Transverse colon (tissue), 4 donors: ENCODE measurements at regions not wholly inside any gene's neighbourhood (a gene's known extent, or its start where the extent isn't known, plus 50 kb on each side); places are given as distances from the start of the nearest gene placed in this dataset.

ENCODE experiments used
- DNase-seq: peaks from one replicate; pipeline ENCODE4 v3.0.0-alpha.2; 2019
- H3K27ac ChIP-seq, 4 donors: fragments of 200-600 bp; sonication (generic); 2 replicates each; pipeline ENCODE4 v1.5.1; 2016 to 2018; ENCODE audit warnings: inconsistent platforms in 4 of 4
- H3K27me3 ChIP-seq: fragments of 200-600 bp; sonication (generic); 2 replicates; pipeline ENCODE4 v1.5.1; 2017; ENCODE audit warnings: inconsistent platforms
- H3K36me3 ChIP-seq, 4 donors: fragments of 200-600 bp; sonication (generic); 2 replicates each; pipeline ENCODE4 v1.5.1; 2017 to 2019; ENCODE audit warnings: inconsistent platforms in 4 of 4
- H3K4me1 ChIP-seq, 4 donors: fragments of 200-600 bp; sonication (generic); 2 replicates each; pipeline ENCODE4 v1.5.1; 2017 to 2020; ENCODE audit warnings: inconsistent platforms in 4 of 4
- H3K4me3 ChIP-seq, 4 donors: fragments of 200-600 bp; sonication (generic); 1 replicate in 1 of 4; 2 replicates in 3 of 4; pipeline versions ENCODE4 v1.5.1 to v1.6.1; 2017 to 2019; ENCODE audit warnings: inconsistent platforms in 4 of 4
- H3K9me3 ChIP-seq, 2 donors: fragments of 200-600 bp; sonication (generic); 2 replicates each; pipeline ENCODE4 v1.5.1; 2017 to 2019; ENCODE audit warnings: inconsistent platforms in 2 of 2
- CTCF ChIP-seq, 5 experiments: fragments of 200-600 bp in 3 of 5; fragments of 450-650 bp in 2 of 5; sonication (generic) in 3 of 5; IDR thresholded peaks; 1 replicate in 2 of 5; 2 replicates in 3 of 5; pipeline ENCODE4 v1.5.1; 2016 to 2017; ENCODE audit warnings: antibody characterized with exemption in 5 of 5, inconsistent platforms in 3 of 5, mild to moderate bottlenecking in 2 of 5, moderate library complexity in 1 of 5
- EP300 ChIP-seq: sonication (generic); formaldehyde crosslinking; IDR thresholded peaks from one replicate; pipeline ENCODE4 v1.6.1; 2017; ENCODE audit warnings: antibody characterized with exemption, low read depth
- POLR2A ChIP-seq: fragments of 450-650 bp; IDR thresholded peaks from one replicate; pipeline ENCODE4 v1.6.1; 2016; ENCODE audit warnings: antibody characterized with exemption, mild to moderate bottlenecking, moderate library complexity
- POLR2AphosphoS5 ChIP-seq, 3 donors: sonication (generic); formaldehyde crosslinking; IDR thresholded peaks; one replicate each; pipeline ENCODE4 v1.6.1; 2016; ENCODE audit warnings: antibody characterized with exemption in 3 of 3
- WGBS, 2 donors: methylation state at CpG; one replicate each; pipeline ENCODE4 v1.1.5; 2018; ENCODE audit warnings: low coverage in 1 of 2; 5-methylcytosine and 5-hydroxymethylcytosine counted together
- in situ Hi-C, 4 donors: fragments of 200-750 bp; cut with MboI; loops; one replicate each; pipeline versions ENCODE4 v1.15.0 to v1.15.1; 2017; ENCODE audit warnings: low sequenced_read_pairs in 3 of 4, low pct_ligation_motif_present in 1 of 4, low pct_unique_long_range_greater_than_20kb in 1 of 4
- intact Hi-C: fragments of 100-400 bp; cut with DNase I; formaldehyde crosslinking; loops from one replicate; pipeline ENCODE4 v1.15.1; 2023; ENCODE audit warnings: low total_unique reads

GRCh38 chr4:156344397-156344796 is 390.7 kb upstream of the CTSO start:
- Histone ChIP-seq H3K27me3 (no peaks in the 10 kb centered on the region), H3K27ac (no peak overlapping the region), H3K36me3 (no peaks in the 10 kb centered on the region), H3K4me1 (peaks cover 0 to 3% (median 0%) of the 10 kb centered on the region in 4 donors), H3K4me3 (no peak overlapping the region), H3K9me3 (no peaks in the 10 kb centered on the region)
- 41 to 44% methylated on average over 1 of the region's 1 CpG for WGBS, 2 donors
- DNase-seq = no peak
- in situ Hi-C loops (no loop called here), intact Hi-C loops (no loop called here)
- TF ChIP-seq CTCF (IDR thresholded peaks at IDR 0.05) = no peak
- TF ChIP-seq EP300 = no peak
- TF ChIP-seq POLR2A = no peak
- no peak for TF ChIP-seq POLR2AphosphoS5 (IDR thresholded peaks at IDR 0.05)

- intact Hi-C loops (no loop called here), in situ Hi-C loops (no loop called here)
- Histone ChIP-seq H3K4me3 (no peak overlapping the region), H3K4me1 (no peaks in the 10 kb centered on the region), H3K27ac (no peak overlapping the region), H3K9me3 (no peaks in the 10 kb centered on the region), H3K27me3 (no peaks in the 10 kb centered on the region), H3K36me3 (no peaks in the 10 kb centered on the region)
- WGBS, 2 donors = 82 to 85% methylated on average over 1 of the region's 1 CpG
- no peak for TF ChIP-seq CTCF (IDR thresholded peaks at IDR 0.05)
- no peak for TF ChIP-seq POLR2AphosphoS5 (IDR thresholded peaks at IDR 0.05)
- no peak for TF ChIP-seq POLR2A
- no peak for TF ChIP-seq EP300
- no peak for DNase-seq
Observed at GRCh38 chr4:156336511-156336910, 382.8 kb upstream of the CTSO start.

GRCh38 chr4:156335721-156336120 is 382.1 kb upstream of the CTSO start:
- TF ChIP-seq EP300 (no peak), CTCF (IDR thresholded peaks at IDR 0.05) (no peak), POLR2AphosphoS5 (IDR thresholded peaks at IDR 0.05) (no peak), POLR2A (no peak)
- H3K4me3 ChIP-seq = no peak overlapping the region
- no peak for DNase-seq
- H3K27ac ChIP-seq = no peak overlapping the region
- WGBS, 2 donors = 86 to 88% methylated on average over 1 of the region's 1 CpG
- intact Hi-C loops (no loop called here), in situ Hi-C loops (no loop called here)
- H3K36me3 ChIP-seq = no peaks in the 10 kb centered on the region
- H3K27me3 ChIP-seq = no peaks in the 10 kb centered on the region
- peaks cover 0 to 4% (median 0%) of the 10 kb centered on the region in 4 donors for H3K4me1 ChIP-seq
- H3K9me3 ChIP-seq = no peaks in the 10 kb centered on the region

GRCh38 chr4:156330436-156331031 is 376.9 kb upstream of the CTSO start:
- H3K36me3 ChIP-seq = no peaks in the 10 kb centered on the region
- WGBS, 2 donors = 20 to 44% methylated on average over 6 to 7 of the region's 7 CpGs
- in situ Hi-C loops (no loop called here), intact Hi-C loops (no loop called here)
- no peaks in the 10 kb centered on the region for H3K9me3 ChIP-seq
- peak; percentile 9 for DNase-seq
- no peak overlapping the region for H3K4me3 ChIP-seq
- no peak for TF ChIP-seq EP300
- TF ChIP-seq CTCF (IDR thresholded peaks at IDR 0.05) = no peak
- TF ChIP-seq POLR2A = no peak
- TF ChIP-seq POLR2AphosphoS5 (IDR thresholded peaks at IDR 0.05) = no peak
- H3K27ac ChIP-seq = peak overlapping the region in 2 of 4 donors; percentile 2 to 15
- H3K4me1 ChIP-seq = peaks cover 0 to 16% (median 2%) of the 10 kb centered on the region in 4 donors
- H3K27me3 ChIP-seq = no peaks in the 10 kb centered on the region
